Trophoblast cell (in vitro differentiated cells and primary cell): ENCODE measurements at regions not wholly inside any gene's neighbourhood (a gene's known extent, or its start where the extent isn't known, plus 50 kb on each side); places are given as distances from the start of the nearest gene placed in this dataset.

Experiments used
- DNase-seq, 2 donors: peaks; one replicate each; pipeline ENCODE4 v3.0.0-alpha.2; 2016
- H2AFZ ChIP-seq: 2 replicates; pipeline ENCODE4 v1.6.1; 2013; ENCODE audit warnings: low read length, moderate library complexity, mild to moderate bottlenecking; ENCODE audit not compliant: insufficient read depth, poor library complexity
- H2AK5ac ChIP-seq: 2 replicates; pipeline ENCODE4 v1.6.1; 2013; ENCODE audit warnings: mild to moderate bottlenecking, low read length
- H2BK120ac ChIP-seq: 2 replicates; pipeline ENCODE4 v1.6.1; 2013; ENCODE audit warnings: low read length, mild to moderate bottlenecking, moderate library complexity; ENCODE audit not compliant: insufficient read depth, poor library complexity
- H2BK12ac ChIP-seq: 2 replicates; pipeline ENCODE4 v1.6.1; 2013; ENCODE audit warnings: mild to moderate bottlenecking, low read length, moderate library complexity
- H2BK5ac ChIP-seq: 2 replicates; pipeline ENCODE4 v1.6.1; 2013; ENCODE audit warnings: low read length, low read depth, moderate library complexity, mild to moderate bottlenecking; ENCODE audit not compliant: poor library complexity
- H3K14ac ChIP-seq: 2 replicates; pipeline ENCODE4 v1.6.1; 2013; ENCODE audit warnings: mild to moderate bottlenecking, low read length
- H3K18ac ChIP-seq: 2 replicates; pipeline ENCODE4 v1.6.1; 2013; ENCODE audit warnings: mild to moderate bottlenecking, low read length
- H3K23ac ChIP-seq: 2 replicates; pipeline ENCODE4 v1.6.1; 2013; ENCODE audit warnings: low read length
- H3K27ac ChIP-seq: 2 replicates; pipeline ENCODE4 v1.5.1; 2013; ENCODE audit warnings: low read depth, mild to moderate bottlenecking, inconsistent platforms, low read length, moderate library complexity
- H3K27me3 ChIP-seq: 2 replicates; pipeline ENCODE4 v1.6.1; 2013; ENCODE audit warnings: inconsistent platforms, mild to moderate bottlenecking, low read length, moderate library complexity; ENCODE audit not compliant: insufficient read depth
- H3K36me3 ChIP-seq, 2 experiments: 1 replicate in 1 of 2; 2 replicates in 1 of 2; pipeline ENCODE4 v1.6.1; 2013; ENCODE audit warnings: low read length in 2 of 2, mild to moderate bottlenecking in 2 of 2, moderate library complexity in 1 of 2; ENCODE audit not compliant: insufficient read depth in 2 of 2, control insufficient read depth in 1 of 2
- H3K4ac ChIP-seq: 2 replicates; pipeline ENCODE4 v1.6.1; 2013; ENCODE audit warnings: low read depth, mild to moderate bottlenecking, low read length, moderate library complexity
- H3K4me1 ChIP-seq, 2 experiments: 1 replicate in 1 of 2; 2 replicates in 1 of 2; pipeline ENCODE4 v1.6.1; 2013; ENCODE audit warnings: low read length in 2 of 2, mild to moderate bottlenecking in 2 of 2, moderate library complexity in 1 of 2; ENCODE audit not compliant: insufficient read depth in 2 of 2, control insufficient read depth in 1 of 2
- H3K4me2 ChIP-seq: 2 replicates; pipeline ENCODE4 v1.6.1; 2013; ENCODE audit warnings: inconsistent platforms, mild to moderate bottlenecking, low read length, moderate library complexity
- H3K4me3 ChIP-seq: 2 replicates; pipeline ENCODE4 v1.5.1; 2013; ENCODE audit warnings: mild to moderate bottlenecking, low read depth, low read length, inconsistent platforms
- H3K79me1 ChIP-seq: one replicate; pipeline ENCODE4 v1.6.1; 2013; ENCODE audit warnings: low read length
- H3K79me2 ChIP-seq: 2 replicates; pipeline ENCODE4 v1.6.1; 2013; ENCODE audit warnings: low read length, mild to moderate bottlenecking; ENCODE audit not compliant: control insufficient read depth, insufficient read depth, poor library complexity
- H3K9ac ChIP-seq: 2 replicates; pipeline ENCODE4 v1.6.1; 2013; ENCODE audit warnings: mild to moderate bottlenecking, low read length
- H3K9me3 ChIP-seq: 2 replicates; pipeline ENCODE4 v1.6.1; 2013; ENCODE audit warnings: low read depth, mild to moderate bottlenecking, control low read depth, inconsistent platforms, low read length; ENCODE audit not compliant: insufficient read depth
- H4K12ac ChIP-seq: 2 replicates; pipeline ENCODE4 v1.6.1; 2013; ENCODE audit warnings: low read depth, mild to moderate bottlenecking, low read length, moderate library complexity
- H4K8ac ChIP-seq: 2 replicates; pipeline ENCODE4 v1.6.1; 2013; ENCODE audit warnings: low read depth, mild to moderate bottlenecking, low read length, moderate library complexity
- H4K91ac ChIP-seq: one replicate; pipeline ENCODE4 v1.6.1; 2013; ENCODE audit warnings: low read depth, mild to moderate bottlenecking, low read length, moderate library complexity
- WGBS: extraction: QIAGEN DNeasy Blood & Tissue Kit; methylation state at CpG from one replicate; pipeline ENCODE4 v1.1.7; 2013; ENCODE audit warnings: missing lambda C conversion rate; ENCODE audit not compliant: insufficient read length, insufficient coverage; ENCODE audit errors: extremely low coverage; 5-methylcytosine and 5-hydroxymethylcytosine counted together

DNA sequence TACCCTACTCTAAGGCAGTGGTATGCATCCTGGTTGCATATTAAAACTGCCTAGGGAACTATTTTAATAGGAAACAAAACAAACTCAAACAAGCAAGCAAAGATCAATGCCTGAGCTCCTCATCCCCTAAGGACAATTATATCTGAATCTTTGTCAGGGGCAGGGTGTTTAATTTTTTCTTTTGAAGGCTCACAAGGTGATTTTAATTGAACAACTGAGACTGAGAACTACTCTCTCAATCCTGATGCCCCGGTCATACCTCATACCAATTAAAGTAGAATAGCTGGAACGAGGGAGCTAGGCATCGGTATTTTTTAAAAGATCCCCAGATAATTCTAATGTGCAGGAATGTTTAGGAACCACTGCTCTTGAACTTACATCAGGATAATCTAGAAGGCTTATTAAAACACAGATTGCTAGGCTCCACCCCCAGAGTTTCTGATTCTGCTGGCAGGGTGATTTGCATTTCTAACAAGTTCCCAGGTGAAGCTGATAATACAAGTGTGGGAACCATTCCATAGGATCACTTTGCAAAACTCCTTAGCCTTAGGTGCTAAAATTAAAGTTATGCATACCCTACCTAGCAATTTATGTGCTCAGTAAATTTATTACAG, 416.5 kb downstream of the GUCY1A2 start:
- H2BK120ac ChIP-seq, result no peak overlapping the region
- no peak overlapping the region for H2AFZ ChIP-seq
- H2AK5ac ChIP-seq, result no peak overlapping the region
- no CpG with 5 or more reads among the region's 3 CpGs for WGBS
- H3K9me3 ChIP-seq, result no peaks in the 10 kb centered on the region
- H3K9ac ChIP-seq, result no peak overlapping the region
- DNase-seq, result peak in 1 of 2 donors; percentile 45
- H3K27ac ChIP-seq, result no peak overlapping the region
- H3K79me2 ChIP-seq, result no peaks in the 10 kb centered on the region
- no peak overlapping the region for H3K4me2 ChIP-seq
- no peak overlapping the region for H2BK12ac ChIP-seq
- no peaks in the 10 kb centered on the region for H3K27me3 ChIP-seq
- H3K36me3 ChIP-seq, result no peaks in the 10 kb centered on the region
- no peak overlapping the region for H4K91ac ChIP-seq
- no peak overlapping the region for H3K4me3 ChIP-seq
- H4K12ac ChIP-seq, result no peak overlapping the region
- no peak overlapping the region for H3K4ac ChIP-seq
- H3K79me1 ChIP-seq, result no peaks in the 10 kb centered on the region
- H2BK5ac ChIP-seq, result no peak overlapping the region
- H3K18ac ChIP-seq, result no peak overlapping the region
- no peak overlapping the region for H3K14ac ChIP-seq
- H3K23ac ChIP-seq, result no peak overlapping the region
- H4K8ac ChIP-seq, result no peak overlapping the region
- no peaks in the 10 kb centered on the region for H3K4me1 ChIP-seq

DNA sequence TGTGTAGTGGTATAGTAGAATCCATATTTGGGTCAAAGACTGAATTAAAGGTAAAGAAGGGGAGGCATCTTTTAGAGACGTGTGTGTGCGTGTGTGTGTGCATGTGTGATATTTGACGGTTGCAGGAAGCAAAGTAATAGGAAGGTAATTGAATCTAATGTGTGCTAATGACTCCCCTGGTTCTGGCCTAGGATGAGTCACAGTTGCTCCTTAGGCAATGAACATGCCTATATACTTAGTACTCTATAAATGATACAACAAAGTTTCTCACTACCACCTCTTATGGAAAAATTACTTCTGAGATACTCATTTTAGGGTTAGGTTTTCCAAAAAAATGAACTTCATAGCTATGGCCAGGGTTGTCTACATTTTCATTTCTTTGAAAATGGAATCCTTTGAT, 409.6 kb downstream of the GUCY1A2 start:
- H2BK5ac ChIP-seq, result no peak overlapping the region
- no peak overlapping the region for H2AK5ac ChIP-seq
- no CpG with 5 or more reads among the region's 3 CpGs for WGBS
- no peak overlapping the region for H3K18ac ChIP-seq
- no peak overlapping the region for H2BK120ac ChIP-seq
- no peaks in the 10 kb centered on the region for H3K79me2 ChIP-seq
- H3K9me3 ChIP-seq, result no peaks in the 10 kb centered on the region
- H3K4me2 ChIP-seq, result no peak overlapping the region
- H3K27me3 ChIP-seq, result no peaks in the 10 kb centered on the region
- no peak overlapping the region for H2AFZ ChIP-seq
- no peak overlapping the region for H4K12ac ChIP-seq
- DNase-seq, result peak in 1 of 2 donors; percentile 12
- H2BK12ac ChIP-seq, result no peak overlapping the region
- H3K4ac ChIP-seq, result no peak overlapping the region
- no peak overlapping the region for H3K14ac ChIP-seq
- no peak overlapping the region for H3K4me3 ChIP-seq
- H4K8ac ChIP-seq, result no peak overlapping the region
- H4K91ac ChIP-seq, result no peak overlapping the region
- H3K36me3 ChIP-seq, result no peaks in the 10 kb centered on the region
- no peaks in the 10 kb centered on the region for H3K4me1 ChIP-seq
- no peak overlapping the region for H3K27ac ChIP-seq
- H3K79me1 ChIP-seq, result no peaks in the 10 kb centered on the region
- no peak overlapping the region for H3K9ac ChIP-seq
- no peak overlapping the region for H3K23ac ChIP-seq

DNA sequence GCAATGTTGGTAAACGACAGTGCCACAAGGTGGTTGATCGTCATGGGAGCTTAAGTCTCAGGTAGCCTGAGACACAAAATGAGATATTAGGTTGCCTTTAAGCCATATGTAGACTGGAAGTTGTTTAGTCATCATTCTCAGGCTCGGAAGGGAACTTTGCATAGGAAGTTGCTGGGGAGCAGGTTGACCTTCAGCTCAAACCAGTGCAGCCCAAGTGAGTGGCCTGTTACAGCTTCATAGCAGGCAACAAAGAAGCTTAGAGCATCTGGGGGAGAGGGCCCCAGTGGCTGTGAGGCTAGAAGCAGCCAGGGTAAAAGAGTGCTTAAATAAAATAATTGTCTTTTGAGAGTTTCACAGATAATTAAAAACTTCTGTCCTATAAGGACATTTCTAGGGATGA, 404.0 kb downstream of the GUCY1A2 start:
- Histone ChIP-seq H3K27me3 (no peaks in the 10 kb centered on the region), H2AFZ (no peak overlapping the region), H2BK12ac (no peak overlapping the region), H4K8ac (no peak overlapping the region), H3K9ac (no peak overlapping the region), H3K4me1 (no peaks in the 10 kb centered on the region), H2AK5ac (no peak overlapping the region), H3K79me2 (no peaks in the 10 kb centered on the region), H3K4ac (no peak overlapping the region), H3K9me3 (no peaks in the 10 kb centered on the region), H4K12ac (no peak overlapping the region), H2BK5ac (no peak overlapping the region), H3K4me3 (no peak overlapping the region), H3K23ac (no peak overlapping the region), H3K79me1 (no peaks in the 10 kb centered on the region), H2BK120ac (no peak overlapping the region), H3K18ac (no peak overlapping the region), H3K36me3 (no peaks in the 10 kb centered on the region), H3K14ac (no peak overlapping the region), H3K4me2 (no peak overlapping the region), H4K91ac (no peak overlapping the region), H3K27ac (no peak overlapping the region)
- no peak for DNase-seq
- WGBS, result no CpG with 5 or more reads among the region's 3 CpGs

DNA sequence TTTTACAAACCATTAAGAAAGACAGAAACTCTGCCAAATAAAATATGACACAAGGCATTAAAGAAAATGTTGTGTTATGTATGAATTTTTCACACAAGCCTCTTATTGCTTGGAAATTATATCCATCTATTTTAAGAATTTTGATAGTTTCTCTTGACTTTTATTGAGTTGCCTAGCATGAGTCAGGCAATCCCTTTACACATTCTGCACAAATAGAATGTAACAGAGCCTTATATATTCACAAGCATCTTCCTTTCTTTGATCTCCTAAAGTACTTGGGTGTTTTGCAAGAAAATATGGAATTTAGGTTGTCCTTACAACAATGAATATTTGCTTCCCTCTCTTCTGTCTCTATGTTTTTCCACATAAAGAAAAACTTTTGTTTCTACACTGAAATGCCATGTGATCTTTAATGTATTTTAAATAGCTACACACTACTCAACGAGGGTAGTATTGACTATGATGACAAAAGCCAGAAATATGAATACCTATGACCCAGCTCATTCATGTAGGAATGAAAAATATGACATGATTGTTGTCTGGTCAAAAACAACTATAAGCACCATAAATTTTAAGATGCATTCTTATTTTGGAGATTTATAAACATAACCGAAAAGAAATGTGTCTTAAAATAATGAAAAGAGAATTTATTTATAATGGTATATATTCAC, 398.8 kb downstream of the GUCY1A2 start:
- Histone ChIP-seq H3K79me2 (no peaks in the 10 kb centered on the region), H2BK5ac (no peak overlapping the region), H2AFZ (no peak overlapping the region), H3K14ac (no peak overlapping the region), H3K4me3 (no peak overlapping the region), H3K27me3 (no peaks in the 10 kb centered on the region), H3K79me1 (no peaks in the 10 kb centered on the region), H3K36me3 (no peaks in the 10 kb centered on the region), H3K23ac (no peak overlapping the region), H3K4me2 (no peak overlapping the region), H2BK120ac (no peak overlapping the region), H2AK5ac (no peak overlapping the region), H3K4me1 (no peaks in the 10 kb centered on the region), H3K9ac (no peak overlapping the region), H2BK12ac (no peak overlapping the region), H3K4ac (no peak overlapping the region), H4K12ac (no peak overlapping the region), H3K9me3 (no peaks in the 10 kb centered on the region), H4K91ac (no peak overlapping the region), H3K27ac (no peak overlapping the region), H4K8ac (no peak overlapping the region), H3K18ac (no peak overlapping the region)
- peak in 1 of 2 donors; percentile 72 for DNase-seq
- WGBS, result no CpG with 5 or more reads among the region's 2 CpGs
